COLO668 (cell line): ENCODE measurements at regions not wholly inside any gene's neighbourhood (a gene's known extent, or its start where the extent isn't known, plus 50 kb on each side); places are given as distances from the start of the nearest gene placed in this dataset.
"Not testable (repeated sequence)": the region's sequence is repeated elsewhere in the genome, so short reads cannot be mapped to it uniquely, and the experiment has no call there.

Experiments used
- DNase-seq: peaks from one replicate; lab custom pipeline; 2025; ENCODE audit not compliant: unreplicated experiment; lab: John Stamatoyannopoulos, UW

GRCh38 chr14:71552809-71553208, 379.4 kb upstream of the RGS6 start:
- no peak for DNase-seq

GRCh38 chr14:71553779-71554178, 378.4 kb upstream of the RGS6 start:
- DNase-seq, result no peak

- no peak for DNase-seq
Observed at GRCh38 chr14:71554323-71554722, 377.9 kb upstream of the RGS6 start.

GRCh38 chr14:71554959-71555612, 377.1 kb upstream of the RGS6 start:
- no peak for DNase-seq

GRCh38 chr14:71555654-71556559, 376.3 kb upstream of the RGS6 start:
- no peak for DNase-seq

- no peak for DNase-seq
Observed at GRCh38 chr14:71556730-71557129, 375.5 kb upstream of the RGS6 start.

GRCh38 chr14:71557351-71557750, 374.9 kb upstream of the RGS6 start:
- DNase-seq, result no peak

GRCh38 chr14:71558943-71559342, 373.3 kb upstream of the RGS6 start:
- DNase-seq, result not testable (repeated sequence)

- DNase-seq, result no peak
Observed at GRCh38 chr14:71560751-71561150, 371.5 kb upstream of the RGS6 start.

- no peak for DNase-seq
Observed at GRCh38 chr14:71563492-71564153, 368.6 kb upstream of the RGS6 start.

- DNase-seq, result no peak
Observed at GRCh38 chr14:71566276-71566675, 366.0 kb upstream of the RGS6 start.

- DNase-seq, result not testable (repeated sequence)
Observed at GRCh38 chr14:71567499-71568133, 364.6 kb upstream of the RGS6 start.

GRCh38 chr14:71574976-71575375, 357.3 kb upstream of the RGS6 start:
- DNase-seq, result no peak

GRCh38 chr14:71576472-71576871, 355.8 kb upstream of the RGS6 start:
- DNase-seq, result no peak

GRCh38 chr14:71579331-71579730, 352.9 kb upstream of the RGS6 start:
- DNase-seq, result no peak

- no peak for DNase-seq
Observed at GRCh38 chr14:71582705-71583104, 349.5 kb upstream of the RGS6 start.

- no peak for DNase-seq
Observed at GRCh38 chr14:71583194-71583593, 349.0 kb upstream of the RGS6 start.

GRCh38 chr14:71583705-71584104, 348.5 kb upstream of the RGS6 start:
- DNase-seq, result no peak

GRCh38 chr14:71585361-71585760, 346.9 kb upstream of the RGS6 start:
- DNase-seq, result no peak

- DNase-seq, result no peak
Observed at GRCh38 chr14:71586131-71586897, 345.9 kb upstream of the RGS6 start.

GRCh38 chr14:71588028-71588427, 344.2 kb upstream of the RGS6 start:
- DNase-seq, result no peak
